HG03039 (cell line): ENCODE measurements at regions not wholly inside any gene's neighbourhood (a gene's known extent, or its start where the extent isn't known, plus 50 kb on each side); places are given as distances from the start of the nearest gene placed in this dataset.
"Not testable (repeated sequence)": the region's sequence is repeated elsewhere in the genome, so short reads cannot be mapped to it uniquely, and the experiment has no call there.

ENCODE experiments used
- ATAC-seq: cut with Tn5 transposase; IDR thresholded peaks from one replicate; pipeline ENCODE4 v1.9.1; 2021; ENCODE audit warnings: mild to moderate bottlenecking, moderate library complexity; ENCODE audit not compliant: unreplicated experiment

DNA sequence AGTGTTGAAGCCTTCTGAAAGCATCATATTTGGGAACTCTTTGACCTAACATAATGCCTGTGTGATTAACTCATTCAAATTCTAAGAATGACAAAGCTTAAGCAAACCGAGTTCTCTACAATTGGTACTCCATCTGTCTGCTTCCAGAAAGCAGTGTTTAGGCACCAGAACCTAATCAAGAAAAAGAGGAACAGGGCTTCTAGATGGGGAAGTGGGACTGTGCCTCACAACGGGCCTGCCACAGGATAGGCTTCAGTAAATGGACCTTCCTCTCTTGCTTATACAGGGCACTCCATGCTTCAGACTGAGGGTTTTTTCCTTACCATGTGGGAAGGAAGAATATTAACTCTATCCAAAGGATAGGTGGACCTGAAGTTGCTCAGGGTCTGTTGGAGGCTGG lies 808.1 kb downstream of the XPNPEP1 start:
- ATAC-seq: no peak

GRCh38 chr10:109114579-109114978 lies 808.7 kb downstream of the XPNPEP1 start:
- ATAC-seq: no peak

DNA sequence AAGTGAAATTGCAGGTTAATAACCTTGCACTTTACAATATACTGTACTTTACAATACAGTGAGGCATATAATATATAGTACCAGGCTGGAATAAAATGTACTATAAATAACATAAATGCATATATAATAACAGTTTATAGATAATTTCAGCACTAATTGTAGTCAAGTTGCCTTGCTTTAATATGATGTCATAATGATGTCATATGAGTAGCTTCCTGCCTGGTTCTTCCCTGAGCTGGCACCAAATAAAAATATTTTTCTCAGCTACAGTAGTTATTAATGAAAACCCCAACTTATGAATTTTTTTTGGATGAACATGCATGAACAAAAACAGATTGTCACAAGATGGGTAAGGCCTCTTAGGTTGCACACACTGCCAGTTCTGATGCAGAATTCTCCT lies 816.7 kb downstream of the XPNPEP1 start:
- no peak for ATAC-seq

GRCh38 chr10:109105725-109106124 lies 817.6 kb downstream of the XPNPEP1 start:
- ATAC-seq: no peak

- no peak for ATAC-seq
Observed at GRCh38 chr10:109104806-109105205, 818.5 kb downstream of the XPNPEP1 start.

DNA sequence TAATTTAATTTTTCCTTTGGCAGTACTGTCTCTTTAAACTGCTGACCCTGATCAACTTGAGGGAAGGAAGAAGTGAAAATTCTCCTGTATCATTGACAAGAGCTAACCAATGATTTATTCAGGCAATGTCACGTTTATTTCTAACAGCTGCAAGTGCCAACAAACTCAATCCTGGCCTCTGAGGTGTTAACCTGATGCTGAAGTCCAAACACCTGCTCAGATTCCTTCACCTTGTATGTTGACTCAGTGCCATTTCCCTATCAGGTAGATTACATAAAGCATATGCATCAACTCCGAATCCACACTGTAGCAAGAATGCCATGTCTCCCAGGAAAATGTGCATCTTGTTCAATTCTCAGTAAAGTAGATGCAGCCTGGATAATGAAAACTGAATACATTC lies 820.0 kb downstream of the XPNPEP1 start:
- ATAC-seq: no peak

GRCh38 chr10:109089779-109090178 lies 833.5 kb downstream of the XPNPEP1 start:
- no peak for ATAC-seq

GRCh38 chr10:109071539-109071938 lies 851.8 kb downstream of the XPNPEP1 start:
- no peak for ATAC-seq

DNA sequence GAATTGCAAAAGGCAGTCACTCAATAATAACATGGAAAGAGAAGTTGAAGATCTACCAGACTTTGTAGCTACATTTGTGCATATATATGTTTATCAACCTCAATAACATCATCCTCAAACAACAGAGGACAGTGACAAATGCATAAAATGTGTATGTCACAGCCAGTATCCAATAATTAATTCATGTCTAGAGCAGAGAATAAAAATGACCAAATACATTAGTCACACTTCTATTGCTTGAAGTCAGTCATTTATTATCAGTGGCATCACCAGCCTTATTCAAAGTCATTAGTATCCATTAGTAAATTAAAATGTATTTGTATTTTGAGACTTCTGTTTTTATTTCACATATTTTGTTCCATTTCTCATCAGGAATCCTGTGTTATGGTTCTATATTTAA lies 852.8 kb downstream of the XPNPEP1 start:
- no peak for ATAC-seq

GRCh38 chr10:109067031-109067430 lies 856.3 kb downstream of the XPNPEP1 start:
- no peak for ATAC-seq

DNA sequence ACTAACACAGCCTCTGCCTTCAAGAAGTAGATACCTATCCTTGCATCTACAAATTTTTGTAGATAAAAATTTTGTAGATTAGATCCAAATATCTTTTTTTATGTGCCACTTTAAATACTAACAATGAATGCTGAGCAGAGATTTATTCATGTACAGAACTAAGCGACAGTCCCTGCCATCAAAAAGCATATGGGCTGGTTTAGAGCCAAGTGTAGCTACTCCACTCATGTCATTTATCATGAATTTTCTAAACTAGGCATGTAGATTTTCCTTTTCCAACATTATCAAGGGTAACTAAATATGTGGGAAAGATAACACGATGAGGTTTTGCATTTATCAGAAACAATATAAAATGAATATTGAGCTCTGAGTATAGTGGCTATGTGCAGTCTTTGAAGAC lies 857.5 kb downstream of the XPNPEP1 start:
- ATAC-seq: no peak

- ATAC-seq: no peak
Observed at GRCh38 chr10:109062371-109062770, 860.9 kb downstream of the XPNPEP1 start.

GRCh38 chr10:109055243-109055642 lies 868.1 kb downstream of the XPNPEP1 start:
- no peak for ATAC-seq

DNA sequence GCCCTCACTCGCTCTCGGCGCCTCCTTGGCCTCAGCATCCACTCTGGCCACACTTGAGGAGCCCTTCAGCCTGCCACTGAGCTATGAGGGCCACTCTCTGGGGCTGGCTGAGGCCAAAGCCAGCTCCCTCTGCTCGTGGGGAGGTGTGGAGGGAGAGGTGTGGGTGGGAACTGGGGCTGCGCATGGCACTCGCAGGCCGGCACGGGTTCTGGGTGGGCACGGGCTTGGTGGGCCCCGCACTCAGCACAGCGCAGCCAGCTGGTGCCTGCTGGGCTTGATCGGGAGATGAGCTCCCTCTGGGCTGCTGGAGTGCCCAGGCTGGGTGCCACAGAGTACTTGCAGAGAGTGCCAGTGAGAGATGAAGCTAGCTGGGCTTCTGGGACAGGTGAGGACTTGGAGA lies 875.5 kb downstream of the XPNPEP1 start:
- no peak for ATAC-seq

DNA sequence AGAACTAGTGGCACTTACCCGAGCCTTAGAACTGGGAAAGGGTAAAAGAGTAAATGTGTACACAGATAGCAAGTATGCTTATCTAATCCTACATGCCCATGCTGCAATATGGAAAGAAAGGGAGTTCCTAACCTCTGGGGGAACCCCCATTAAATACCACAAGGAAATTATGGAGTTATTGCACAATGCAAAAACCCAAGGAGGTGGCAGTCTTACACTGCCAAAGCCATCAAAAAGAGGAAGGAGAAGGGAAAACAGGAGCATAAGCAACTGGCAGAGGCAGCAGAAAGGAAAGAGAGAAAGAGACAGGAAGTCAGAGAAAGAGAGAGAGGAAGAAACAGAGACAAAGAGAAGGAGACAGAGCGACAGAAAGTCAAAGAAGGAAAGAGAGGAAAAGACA lies 876.9 kb downstream of the XPNPEP1 start:
- not testable (repeated sequence) for ATAC-seq

GRCh38 chr10:109040622-109041021 lies 882.7 kb downstream of the XPNPEP1 start:
- ATAC-seq: no peak

DNA sequence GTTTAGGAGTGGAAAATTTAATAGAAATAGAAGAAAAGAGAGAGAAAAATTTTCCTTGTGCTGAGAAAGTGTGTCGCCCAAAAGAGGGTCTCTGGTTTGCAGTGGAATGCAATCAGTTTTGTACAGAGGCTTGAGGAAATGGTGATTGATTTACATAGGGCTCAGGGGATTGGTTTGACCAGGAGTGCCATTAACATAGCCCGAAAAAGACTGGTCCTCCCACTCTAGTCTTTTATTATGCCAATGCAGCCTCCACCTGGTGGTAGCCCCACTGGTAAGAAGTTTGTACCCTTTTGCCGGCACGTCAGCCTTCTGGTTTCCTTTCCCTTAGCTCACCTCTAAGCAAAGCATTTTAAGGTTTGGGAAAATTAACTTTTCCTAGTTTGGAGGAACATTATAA lies 885.3 kb downstream of the XPNPEP1 start:
- no peak for ATAC-seq

GRCh38 chr10:109030581-109031210 lies 892.6 kb downstream of the XPNPEP1 start:
- no peak for ATAC-seq

DNA sequence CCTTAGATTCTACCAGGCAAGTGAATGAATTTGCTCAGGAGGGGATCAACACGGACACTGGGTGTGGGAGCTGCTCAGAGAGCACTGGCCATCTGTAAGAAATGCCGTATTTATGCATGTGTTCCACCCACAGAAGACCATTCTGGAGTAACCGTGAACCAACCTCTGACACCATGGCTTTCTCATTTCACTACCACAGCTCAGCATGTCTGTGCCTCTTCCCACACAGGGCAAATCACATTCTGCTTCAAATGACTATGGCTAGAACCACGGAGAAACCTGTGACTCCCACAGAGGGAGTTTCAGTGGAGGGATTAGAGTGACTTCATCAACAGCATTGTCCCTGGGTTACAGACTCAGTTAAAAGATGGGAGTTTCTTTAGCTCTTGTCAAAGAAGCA lies 893.4 kb downstream of the XPNPEP1 start:
- ATAC-seq: peak; percentile 79

GRCh38 chr10:109027534-109028185 lies 895.7 kb downstream of the XPNPEP1 start:
- ATAC-seq: no peak

- ATAC-seq: no peak
Observed at GRCh38 chr10:109025172-109025571, 898.1 kb downstream of the XPNPEP1 start.

DNA sequence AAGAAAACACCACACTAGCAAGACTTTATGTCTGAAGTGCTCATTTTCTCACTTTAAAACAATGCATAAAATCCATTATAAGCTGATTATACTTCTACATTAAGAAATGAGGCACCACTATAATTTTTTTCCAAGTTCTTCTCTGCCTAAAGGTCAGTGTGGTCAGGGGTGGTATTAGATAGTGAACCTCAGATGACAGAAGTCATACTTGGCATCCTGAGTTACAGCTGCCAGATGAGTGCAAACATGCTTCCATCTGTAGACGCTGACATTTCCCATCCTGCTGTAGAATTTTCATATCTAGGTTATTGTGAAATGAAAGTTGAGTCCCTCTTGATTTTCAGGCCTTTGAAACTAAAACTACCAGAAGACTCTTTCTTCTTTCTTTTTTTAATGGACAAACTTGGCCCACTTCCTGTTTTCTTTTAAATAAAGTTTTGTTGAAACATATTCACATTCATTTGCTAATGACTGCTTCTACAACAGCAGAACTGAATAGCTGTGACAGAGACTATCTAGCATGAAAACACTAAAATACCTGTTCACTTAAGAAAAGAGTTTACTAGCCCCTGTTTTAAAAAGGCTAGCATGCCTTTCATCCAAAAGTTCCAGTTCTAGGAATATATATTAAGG lies 900.8 kb downstream of the XPNPEP1 start:
- no peak for ATAC-seq
